ENCODE measurements at regions not wholly inside any gene's neighbourhood (a gene's known extent, or its start where the extent isn't known, plus 50 kb on each side); places are given as distances from the start of the nearest gene placed in this dataset.

GRCh38 chr4:138003248-138003647, 238.9 kb downstream of the SLC7A11 start:
- no peak overlapping the region for H2BK20ac ChIP-seq (ENCODE audit: low read depth, low read length)
- no peak overlapping the region; the same call in 1 of the 2 replicates for H3K4me2 ChIP-seq (ENCODE audit: low read depth, low read length)
- H2AK9ac ChIP-seq (replicated peaks; ENCODE audit: low read depth, low read length, poor library complexity), result no peak overlapping the region
- H3K4me3 ChIP-seq (ENCODE audit: insufficient read depth, low read depth, low read length), result no peak overlapping the region
- ATAC-seq (ENCODE audit: low read depth), result no peak
- H3K4ac ChIP-seq (ENCODE audit: low read depth, low read length), result no peak overlapping the region
- ChIA-PET CTCF (no interaction called here), POLR2A (ENCODE audit: unreplicated experiment) (no interaction called here)
- H3K9ac ChIP-seq (ENCODE audit: low read depth, low read length), result no peak overlapping the region
- H3K27ac ChIP-seq (ENCODE audit: insufficient read depth, low read length), result no peak overlapping the region
- H2BK120ac ChIP-seq (ENCODE audit: low read depth, low read length), result no peak overlapping the region
- H3K23ac ChIP-seq (ENCODE audit: low read depth, low read length), result no peak overlapping the region
- H2AK5ac ChIP-seq (ENCODE audit: low read depth, low read length), result no peak overlapping the region
- H3K79me1 ChIP-seq (ENCODE audit: low read depth in 1 of 2, low read length in 2 of 2), result no peaks in the 10 kb centered on the region
- H3K9me1 ChIP-seq (ENCODE audit: insufficient read depth, low read length), result no peaks in the 10 kb centered on the region
- no peak overlapping the region for H3K56ac ChIP-seq (ENCODE audit: extremely low read depth, insufficient read depth, low read length)
- peak; percentile 51 for DNase-seq
- no peaks in the 10 kb centered on the region for H3K9me3 ChIP-seq (ENCODE audit: control insufficient read depth, insufficient read depth, low read length)
- H3K4me1 ChIP-seq (ENCODE audit: control insufficient read depth, insufficient read depth, low read length), result peaks cover 4% of the 10 kb centered on the region; the same call in 1 of the 2 replicates
- no peaks in the 10 kb centered on the region for H3K27me3 ChIP-seq (ENCODE audit: control insufficient read depth, insufficient read depth, low read length)
- H3K36me3 ChIP-seq (ENCODE audit: control insufficient read depth, insufficient read depth, low read length), result no peaks in the 10 kb centered on the region
- no peak overlapping the region for H4K8ac ChIP-seq (ENCODE audit: low read depth in 2 of 2, low read length in 2 of 2)
- H2BK15ac ChIP-seq (ENCODE audit: low read depth, low read length), result no peak overlapping the region
- BruUV-seq (replicated peaks), result no TSS peak
- H2BK5ac ChIP-seq (ENCODE audit: low read depth, low read length, poor library complexity, severe bottlenecking), result no peak overlapping the region
- no peaks in the 10 kb centered on the region for H4K20me1 ChIP-seq (ENCODE audit: insufficient read depth, low read length)
- H4K5ac ChIP-seq (ENCODE audit: low read depth, low read length), result no peak overlapping the region
- no peak overlapping the region; the same call in 1 of the 2 replicates for H3K18ac ChIP-seq (ENCODE audit: low read depth, low read length)
- dilution Hi-C loops (cut with HindIII; ENCODE audit: low sequenced_read_pairs, unreplicated experiment) (no loop called here), intact Hi-C loops (cut with micrococcal nuclease) (no loop called here), in situ Hi-C loops (cut with MboI; ENCODE audit: low sequenced_read_pairs) (no loop called here)
- no peak for TF ChIP-seq BHLHE40 (IDR thresholded peaks at IDR 0.05; ENCODE audit: low read depth, low read length)
- no peak overlapping the region for H2AFZ ChIP-seq (replicated peaks; ENCODE audit: low read length, poor library complexity)
- H4K91ac ChIP-seq (ENCODE audit: insufficient read depth, low read depth, low read length), result no peak overlapping the region
- no peak overlapping the region for H3K14ac ChIP-seq (replicated peaks; ENCODE audit: low read depth, low read length)

Data from IMR-90 (cell line).